Nephron progenitor cell (in vitro differentiated cells): ENCODE measurements at regions not wholly inside any gene's neighbourhood (a gene's known extent, or its start where the extent isn't known, plus 50 kb on each side); places are given as distances from the start of the nearest gene placed in this dataset.

ENCODE experiments used
- DNase-seq: peaks from one replicate; pipeline ENCODE4 v3.0.0; 2021
- H3K27ac Mint-ChIP-seq: 2 replicates; pipeline ENCODE4 v1.8.0; 2021; ENCODE audit warnings: mild to moderate bottlenecking, moderate library complexity, mixed read lengths
- H3K27me3 Mint-ChIP-seq: 2 replicates; pipeline ENCODE4 v1.8.0; 2021; ENCODE audit warnings: mild to moderate bottlenecking, low read depth, mixed read lengths; ENCODE audit not compliant: poor library complexity
- H3K36me3 Mint-ChIP-seq: 2 replicates; pipeline ENCODE4 v1.8.0; 2021; ENCODE audit warnings: low read depth, mixed read lengths
- H3K4me1 Mint-ChIP-seq: 2 replicates; pipeline ENCODE4 v1.8.0; 2021; ENCODE audit warnings: mixed read lengths
- H3K4me3 Mint-ChIP-seq: 2 replicates; pipeline ENCODE4 v1.8.0; 2021; ENCODE audit warnings: mild to moderate bottlenecking, moderate library complexity, mixed read lengths
- H3K9me3 Mint-ChIP-seq: 2 replicates; pipeline ENCODE4 v1.8.0; 2021; ENCODE audit warnings: mild to moderate bottlenecking, moderate library complexity, mixed read lengths
- TF ChIP-seq, protein P1 (sequence below): fragments of 200-600 bp; sonication (generic); IDR thresholded peaks from 2 replicates; pipeline ENCODE4 v1.5.0; 2021; ENCODE audit warnings: antibody characterized with exemption

DNA sequence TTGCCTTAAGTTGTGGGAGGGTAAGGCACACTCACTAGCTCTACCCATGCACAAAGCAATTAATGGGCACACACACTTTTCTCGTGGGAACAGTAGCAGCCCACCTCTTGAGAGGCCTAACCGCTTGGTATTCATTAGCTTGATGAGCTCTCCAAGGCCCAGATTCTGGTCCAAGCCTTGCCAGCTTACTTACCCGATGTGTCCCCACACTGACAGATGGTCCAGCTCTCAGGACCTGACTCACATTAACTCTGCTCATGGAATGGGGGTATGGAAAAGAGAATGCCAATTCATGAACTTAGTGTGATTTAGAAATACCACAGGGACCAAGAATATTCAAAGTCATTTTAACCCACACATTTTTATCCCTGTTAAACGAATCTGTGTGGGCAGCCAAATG is 106.8 kb upstream of the CACHD1 start:
- Mint-ChIP-seq H3K27ac (no peak overlapping the region), H3K36me3 (no peaks in the 10 kb centered on the region), H3K4me3 (no peak overlapping the region), H3K4me1 (peaks cover 26% of the 10 kb centered on the region), H3K27me3 (peaks cover 53% of the 10 kb centered on the region), H3K9me3 (no peaks in the 10 kb centered on the region)
- no peak for DNase-seq
- TF ChIP-seq, protein P1, sequence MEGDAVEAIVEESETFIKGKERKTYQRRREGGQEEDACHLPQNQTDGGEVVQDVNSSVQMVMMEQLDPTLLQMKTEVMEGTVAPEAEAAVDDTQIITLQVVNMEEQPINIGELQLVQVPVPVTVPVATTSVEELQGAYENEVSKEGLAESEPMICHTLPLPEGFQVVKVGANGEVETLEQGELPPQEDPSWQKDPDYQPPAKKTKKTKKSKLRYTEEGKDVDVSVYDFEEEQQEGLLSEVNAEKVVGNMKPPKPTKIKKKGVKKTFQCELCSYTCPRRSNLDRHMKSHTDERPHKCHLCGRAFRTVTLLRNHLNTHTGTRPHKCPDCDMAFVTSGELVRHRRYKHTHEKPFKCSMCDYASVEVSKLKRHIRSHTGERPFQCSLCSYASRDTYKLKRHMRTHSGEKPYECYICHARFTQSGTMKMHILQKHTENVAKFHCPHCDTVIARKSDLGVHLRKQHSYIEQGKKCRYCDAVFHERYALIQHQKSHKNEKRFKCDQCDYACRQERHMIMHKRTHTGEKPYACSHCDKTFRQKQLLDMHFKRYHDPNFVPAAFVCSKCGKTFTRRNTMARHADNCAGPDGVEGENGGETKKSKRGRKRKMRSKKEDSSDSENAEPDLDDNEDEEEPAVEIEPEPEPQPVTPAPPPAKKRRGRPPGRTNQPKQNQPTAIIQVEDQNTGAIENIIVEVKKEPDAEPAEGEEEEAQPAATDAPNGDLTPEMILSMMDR = no peak

DNA sequence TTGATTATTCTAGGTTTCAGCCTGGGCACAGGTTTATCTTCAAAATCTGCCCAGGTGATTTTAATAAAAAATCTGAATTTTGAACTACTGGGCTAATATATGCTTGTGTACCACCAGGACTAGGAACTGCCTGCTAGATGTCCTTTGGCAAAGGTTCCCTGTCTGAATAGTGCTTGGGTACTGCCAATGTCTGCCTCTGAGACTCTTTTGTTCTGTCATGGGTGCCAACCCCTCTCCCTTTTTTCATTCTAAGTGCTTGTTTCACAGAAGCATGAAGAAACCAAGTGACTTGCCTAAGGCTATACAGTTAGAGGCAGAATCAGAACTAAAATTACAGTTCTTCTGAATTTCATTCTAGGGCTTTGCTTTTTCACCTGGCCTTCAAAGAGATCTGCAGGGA is 106.3 kb upstream of the CACHD1 start:
- Mint-ChIP-seq H3K27ac (no peak overlapping the region), H3K4me3 (no peak overlapping the region), H3K36me3 (no peaks in the 10 kb centered on the region), H3K9me3 (no peaks in the 10 kb centered on the region), H3K4me1 (peaks cover 23% of the 10 kb centered on the region), H3K27me3 (peaks cover 58% of the 10 kb centered on the region)
- TF ChIP-seq, protein P1 = no peak
- DNase-seq = no peak

DNA sequence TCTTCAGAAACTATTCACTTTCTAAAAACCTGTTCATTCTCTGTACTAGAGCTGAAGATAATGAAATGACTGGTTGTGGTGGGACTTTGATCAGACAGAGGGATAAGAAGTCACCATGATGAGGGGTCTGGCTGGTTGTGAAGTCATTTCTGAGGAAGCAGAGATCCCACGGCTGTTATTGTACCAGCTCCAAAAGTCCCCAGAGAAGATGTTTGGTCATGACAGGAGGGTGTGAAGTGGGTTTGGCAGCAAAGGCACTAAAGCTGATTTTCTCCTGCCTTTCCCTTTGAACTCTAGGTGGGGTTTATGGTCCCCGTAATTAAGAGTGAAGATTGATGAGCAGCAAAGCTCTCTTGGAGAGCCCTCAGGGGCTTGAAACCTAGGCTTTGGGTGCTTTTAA is 103.1 kb upstream of the CACHD1 start:
- Mint-ChIP-seq H3K27me3 (peaks cover 70% of the 10 kb centered on the region), H3K4me3 (no peak overlapping the region), H3K4me1 (peaks cover 19% of the 10 kb centered on the region), H3K9me3 (peaks cover 3% of the 10 kb centered on the region), H3K27ac (no peak overlapping the region), H3K36me3 (no peaks in the 10 kb centered on the region)
- TF ChIP-seq, protein P1 = no peak
- no peak for DNase-seq

DNA sequence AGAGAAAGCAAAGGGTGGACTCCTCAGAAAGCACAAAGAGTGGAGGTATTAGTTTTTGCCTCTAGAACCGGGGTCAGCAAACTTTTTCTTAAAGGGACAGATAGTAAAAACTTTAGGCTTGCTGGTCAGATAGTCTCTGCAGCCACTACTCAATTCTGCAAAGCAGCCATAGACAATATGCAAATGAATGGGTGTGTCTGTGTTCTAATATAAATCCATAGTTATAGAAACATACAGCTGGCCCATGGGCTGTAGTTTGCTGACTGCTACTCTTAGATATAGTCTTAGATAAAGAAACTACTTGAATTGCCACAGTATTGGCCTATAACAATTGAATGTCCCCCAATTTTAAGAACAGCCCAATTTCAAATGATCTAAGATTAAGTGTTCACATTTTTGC is 101.6 kb upstream of the CACHD1 start:
- Mint-ChIP-seq H3K4me1 (peaks cover 19% of the 10 kb centered on the region), H3K27me3 (peaks cover 65% of the 10 kb centered on the region), H3K36me3 (no peaks in the 10 kb centered on the region), H3K9me3 (peaks cover 3% of the 10 kb centered on the region), H3K4me3 (no peak overlapping the region), H3K27ac (no peak overlapping the region)
- TF ChIP-seq, protein P1 = no peak
- DNase-seq = no peak

DNA sequence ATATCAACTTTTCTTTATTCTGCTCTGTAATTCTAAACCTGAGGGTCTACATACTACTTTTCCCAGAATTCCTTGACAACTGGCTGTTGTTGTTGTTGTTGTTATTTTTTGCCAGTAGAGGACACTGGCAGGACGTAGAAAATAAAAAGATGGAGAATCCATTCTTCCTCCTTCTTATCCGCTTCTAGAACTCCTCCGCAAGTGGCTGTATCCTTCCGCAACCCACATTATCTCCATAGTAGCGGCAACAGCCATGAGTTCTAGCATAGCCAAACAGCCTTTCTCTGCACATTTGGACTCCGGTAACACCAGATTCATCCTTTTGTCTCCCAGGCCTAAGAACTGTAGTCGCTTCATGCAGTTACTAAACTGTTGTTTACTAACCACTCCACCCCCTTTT is 91.1 kb upstream of the CACHD1 start:
- Mint-ChIP-seq H3K4me3 (no peak overlapping the region), H3K36me3 (peaks cover 2% of the 10 kb centered on the region), H3K9me3 (peaks cover 18% of the 10 kb centered on the region), H3K27me3 (peaks cover 12% of the 10 kb centered on the region), H3K27ac (no peak overlapping the region), H3K4me1 (no peaks in the 10 kb centered on the region)
- no peak for DNase-seq
- TF ChIP-seq, protein P1 = no peak

DNA sequence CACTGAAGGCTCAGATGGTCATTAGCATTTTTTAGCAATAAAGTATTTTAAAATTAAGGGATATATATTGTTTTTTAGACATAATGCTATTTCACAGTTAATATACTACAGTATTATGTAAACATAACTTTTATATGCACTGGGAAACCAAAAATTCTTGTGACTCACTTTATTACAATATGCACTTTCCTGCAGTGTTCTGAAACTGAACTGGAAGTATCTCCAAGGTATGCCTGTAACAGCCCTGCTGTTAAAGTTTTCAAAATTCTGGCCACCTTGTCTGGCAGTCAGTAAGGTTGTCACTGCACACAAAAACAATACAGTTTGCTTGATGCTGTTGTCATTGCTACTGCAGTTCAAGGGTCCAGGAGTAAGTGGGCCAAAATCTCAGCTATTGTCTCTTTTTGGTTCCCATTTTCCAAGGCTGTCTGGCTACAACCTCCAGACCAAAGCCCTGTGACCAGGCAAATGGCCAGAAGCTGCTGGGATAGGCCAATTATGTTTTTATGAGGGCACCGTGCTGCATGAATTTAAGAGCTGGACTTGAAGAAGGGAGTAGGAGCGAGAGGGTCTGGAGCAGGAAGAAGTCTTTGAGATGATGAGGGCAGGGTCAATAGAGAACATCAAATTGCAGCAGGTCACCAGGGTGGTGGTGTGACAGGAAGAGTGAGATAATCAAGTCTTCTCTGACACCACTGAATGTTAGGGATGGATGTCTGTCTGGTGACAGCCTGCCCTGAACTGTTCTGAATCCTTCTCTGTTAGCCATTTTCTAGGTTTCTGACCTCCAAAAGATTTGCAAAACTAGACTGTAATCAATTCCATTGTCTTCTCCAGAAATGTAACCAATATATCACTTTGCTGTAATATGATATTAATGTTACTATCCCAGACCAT is 82.3 kb upstream of the CACHD1 start:
- Mint-ChIP-seq H3K9me3 (peaks cover 29% of the 10 kb centered on the region), H3K36me3 (peaks cover 7% of the 10 kb centered on the region), H3K27ac (no peak overlapping the region), H3K4me3 (no peak overlapping the region), H3K27me3 (peaks cover 9% of the 10 kb centered on the region), H3K4me1 (no peaks in the 10 kb centered on the region)
- TF ChIP-seq, protein P1 = no peak
- DNase-seq = no peak
